Endothelial cell of umbilical vein (primary cell): ENCODE measurements at regions not wholly inside any gene's neighbourhood (a gene's known extent, or its start where the extent isn't known, plus 50 kb on each side); places are given as distances from the start of the nearest gene placed in this dataset.

Experiments used
- BruUV-seq: library from RNA; stranded (reverse); fragments of 400-500 nt; replicated peaks from 2 replicates; lab custom pipeline; 2021; lab: Mats Ljungman, UMichigan
- CTCF ChIA-PET: fragments of 300-600, 350-600 bp; sonication (Branson Sonifier 250); formaldehyde crosslinking; loops from one replicate; lab custom pipeline; 2021; ENCODE audit warnings: antibody characterized with exemption, inconsistent platforms; lab: Charles Lee
- POLR2A ChIA-PET: fragments of 300-600, 350-600 bp; sonication (Branson Sonifier 250); formaldehyde crosslinking; loops from one replicate; lab custom pipeline; 2021; ENCODE audit warnings: antibody characterized with exemption, inconsistent platforms; lab: Charles Lee
- DNase-seq: peaks from one replicate; pipeline ENCODE4 v3.0.0-alpha.2; 2011; ENCODE audit warnings: low read depth, low spot score
- FAIRE-seq: peaks from 2 replicates; lab custom pipeline; 2011; peaks lifted over from hg19 to GRCh38; lab: Jason Lieb, UNC
- H2AFZ ChIP-seq: 2 replicates; pipeline ENCODE4 v1.6.0; 2012; ENCODE audit warnings: low read depth, low read length, control low read depth, inconsistent platforms
- H3K27ac ChIP-seq: 2 replicates; pipeline ENCODE4 v1.5.1; 2011; ENCODE audit warnings: low read depth, mild to moderate bottlenecking, control low read depth, low read length, moderate library complexity; ENCODE audit not compliant: insufficient read depth
- H3K27me3 ChIP-seq, 2 experiments: 2 replicates each; pipeline versions ENCODE4 v1.6.0 to v1.6.1; 2011; ENCODE audit warnings: low read length in 2 of 2, mixed read lengths in 1 of 2; ENCODE audit not compliant: control insufficient read depth in 2 of 2, insufficient read depth in 2 of 2
- H3K36me3 ChIP-seq, 2 experiments: 2 replicates in 1 of 2; 3 replicates in 1 of 2; pipeline ENCODE4 v1.5.1; 2011; ENCODE audit warnings: low read length in 2 of 2, mild to moderate bottlenecking in 1 of 2, moderate library complexity in 1 of 2; ENCODE audit not compliant: control insufficient read depth in 2 of 2, insufficient read depth in 2 of 2; ENCODE audit errors: extremely low read depth in 1 of 2
- H3K4me1 ChIP-seq: 3 replicates; pipeline ENCODE4 v1.5.1; 2011; ENCODE audit warnings: mild to moderate bottlenecking, low read length; ENCODE audit not compliant: control insufficient read depth, insufficient read depth; ENCODE audit errors: extremely low read depth
- H3K4me2 ChIP-seq: 2 replicates; pipeline ENCODE4 v1.6.1; 2011; ENCODE audit warnings: low read length, control low read depth, mixed read lengths; ENCODE audit not compliant: insufficient read depth
- H3K4me3 ChIP-seq, 3 experiments: fragments of 200-600 bp in 1 of 3; sonication (generic), shearing (Covaris generic) in 1 of 3; replicated peaks in 1 of 3; 2 replicates each; pipeline ENCODE4 v1.5.1; 2011 to 2016; ENCODE audit warnings: control low read depth in 3 of 3, low read length in 3 of 3, mild to moderate bottlenecking in 2 of 3, inconsistent platforms in 1 of 3, low read depth in 1 of 3, moderate library complexity in 1 of 3; ENCODE audit not compliant: insufficient read depth in 1 of 3
- H3K79me2 ChIP-seq: 2 replicates; pipeline ENCODE4 v1.6.0; 2012; ENCODE audit warnings: low read length, inconsistent platforms; ENCODE audit not compliant: control insufficient read depth, insufficient read depth
- H3K9ac ChIP-seq: replicated peaks from 2 replicates; pipeline ENCODE3; 2011; ENCODE audit warnings: low read length, control low read depth; ENCODE audit not compliant: insufficient read depth; ENCODE audit errors: extremely low read depth
- H3K9me1 ChIP-seq: replicated peaks from 3 replicates; pipeline ENCODE4 v1.6.0; 2011; ENCODE audit warnings: mild to moderate bottlenecking, low read length; ENCODE audit not compliant: control insufficient read depth, insufficient read depth; ENCODE audit errors: extremely low read depth
- H3K9me3 ChIP-seq: replicated peaks from 2 replicates; pipeline ENCODE4 v1.5.1; 2012; ENCODE audit warnings: low read length, inconsistent platforms; ENCODE audit not compliant: control insufficient read depth, insufficient read depth
- H4K20me1 ChIP-seq: replicated peaks from 2 replicates; pipeline ENCODE3; 2011; ENCODE audit warnings: mild to moderate bottlenecking, low read length; ENCODE audit not compliant: control insufficient read depth, insufficient read depth; ENCODE audit errors: extremely low read depth
- FOS ChIP-seq: IDR thresholded peaks from 2 replicates; pipeline ENCODE4 v1.6.1; 2011; ENCODE audit warnings: mild to moderate bottlenecking, low read length, moderate library complexity, borderline replicate concordance; ENCODE audit not compliant: insufficient read depth
- GATA2 ChIP-seq: IDR thresholded peaks from 2 replicates; pipeline ENCODE4 v1.7.0; 2011; ENCODE audit warnings: low read depth, mild to moderate bottlenecking, moderate library complexity, mixed read lengths, low read length; ENCODE audit not compliant: insufficient read length, insufficient read depth
- POLR2AphosphoS5 ChIP-seq: IDR thresholded peaks from 2 replicates; pipeline ENCODE4 v1.6.1; 2012; ENCODE audit warnings: low read depth, mild to moderate bottlenecking, control low read depth, low read length, moderate library complexity; ENCODE audit not compliant: insufficient read depth
- dilution Hi-C: fragments of 300-500 bp; cut with MboI; formaldehyde crosslinking; loops from one replicate; pipeline ENCODE4 v1.15.0; 2019; ENCODE audit warnings: low sequenced_read_pairs; ENCODE audit not compliant: extremely low pct_ligation_motif_present
- intact Hi-C: fragments of 100-400 bp; cut with micrococcal nuclease; formaldehyde crosslinking; loops from one replicate; pipeline ENCODE4 v1.10.0; 2022

- no TSS peak for BruUV-seq
- no peak for TF ChIP-seq FOS
- TF ChIP-seq GATA2: no peak
- no peak for FAIRE-seq
These were observed 158.1 kb upstream of the HMHB1 start for GRCh38 chr5:143653766-143654282.

GRCh38 chr5:143653256-143653655, 158.7 kb upstream of the HMHB1 start:
- intact Hi-C loops: loop anchor here (10.0 kb wide), 1 partner anchor 532 kb away; no protein-coding TSS in a partner anchor
- POLR2A ChIA-PET: no interaction called here

More at GRCh38 chr5:143653766-143654282, 158.1 kb upstream of the HMHB1 start:
- H3K4me3 ChIP-seq: no peak overlapping the region
- ChIA-PET POLR2A (no interaction called here), CTCF (no interaction called here)
- no peak overlapping the region for H3K9ac ChIP-seq
- H3K9me1 ChIP-seq: no peaks in the 10 kb centered on the region
- H3K4me1 ChIP-seq: no peaks in the 10 kb centered on the region
- H4K20me1 ChIP-seq: no peaks in the 10 kb centered on the region
- H2AFZ ChIP-seq: no peak overlapping the region
- no peaks in the 10 kb centered on the region for H3K36me3 ChIP-seq
- H3K27ac ChIP-seq: no peak overlapping the region
- H3K79me2 ChIP-seq: no peaks in the 10 kb centered on the region
- H3K9me3 ChIP-seq: no peaks in the 10 kb centered on the region
- DNase-seq: no peak
- no peaks in the 10 kb centered on the region for H3K27me3 ChIP-seq
- no peak overlapping the region for H3K4me2 ChIP-seq
- intact Hi-C loops: loop anchor here (10.0 kb wide), 1 partner anchor 531 kb away; no protein-coding TSS in a partner anchor
- dilution Hi-C loops: no loop called here

More at GRCh38 chr5:143653256-143653655, 158.7 kb upstream of the HMHB1 start:
- no peaks in the 10 kb centered on the region for H3K79me2 ChIP-seq
- no TSS peak for BruUV-seq
- H3K36me3 ChIP-seq: no peaks in the 10 kb centered on the region
- H3K9ac ChIP-seq: no peak overlapping the region
- dilution Hi-C loops: no loop called here
- H3K4me2 ChIP-seq: no peak overlapping the region
- no peaks in the 10 kb centered on the region for H3K9me3 ChIP-seq
- H3K9me1 ChIP-seq: no peaks in the 10 kb centered on the region
- H3K27me3 ChIP-seq: no peaks in the 10 kb centered on the region
- no peak overlapping the region for H3K4me3 ChIP-seq
- TF ChIP-seq POLR2AphosphoS5 (no peak), FOS (no peak)
- CTCF ChIA-PET: no interaction called here
- no peaks in the 10 kb centered on the region for H4K20me1 ChIP-seq
- H3K4me1 ChIP-seq: no peaks in the 10 kb centered on the region
- FAIRE-seq (no peak), DNase-seq (no peak)
- H2AFZ ChIP-seq: no peak overlapping the region
- H3K27ac ChIP-seq: no peak overlapping the region
